ENCODE measurements at regions not wholly inside any gene's neighbourhood (a gene's known extent, or its start where the extent isn't known, plus 50 kb on each side); places are given as distances from the start of the nearest gene placed in this dataset.
"Not testable (repeated sequence)": the region's sequence is repeated elsewhere in the genome, so short reads cannot be mapped to it uniquely, and the experiment has no call there.

DNA sequence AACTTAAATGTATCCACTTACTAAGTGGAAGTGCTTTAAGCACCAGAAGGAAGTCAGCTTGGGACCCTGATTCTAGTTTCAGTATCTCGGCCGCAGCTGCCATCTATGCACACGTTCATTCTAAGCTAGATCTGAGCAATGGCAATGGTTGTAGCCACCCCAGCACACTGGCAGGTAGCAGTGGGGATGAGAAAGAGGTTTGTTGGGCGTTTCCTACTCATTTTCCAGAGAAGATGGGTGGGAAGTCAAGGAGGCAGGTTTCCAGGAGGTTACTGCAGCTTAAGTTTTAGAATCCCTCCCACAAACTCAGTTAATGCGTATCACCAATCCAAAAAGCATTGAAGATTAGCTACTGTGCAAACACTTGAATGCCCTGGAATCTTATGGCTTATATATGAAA lies 114.2 kb upstream of the TSC22D1 start:
- Histone ChIP-seq H3K4me3 (ENCODE audit: extremely low read depth, insufficient read depth, low read length, poor library complexity, severe bottlenecking) (no peak overlapping the region), H3K4me1 (ENCODE audit: control insufficient read depth, insufficient read depth, low read length, poor library complexity, severe bottlenecking) (no peaks in the 10 kb centered on the region), H3K27ac (ENCODE audit: low read depth, low read length, severe bottlenecking) (no peak overlapping the region), H3K9me3 (ENCODE audit: control insufficient read depth, low read length) (peaks cover 7% of the 10 kb centered on the region), H3K36me3 (ENCODE audit: control insufficient read depth, insufficient read depth, low read length) (no peaks in the 10 kb centered on the region)
- WGBS, 2 experiments (ENCODE audit: insufficient coverage in 2 of 2), result 89 to 94% methylated on average over 3 of the region's 5 CpGs

GRCh38 chr13:44688652-44689051 lies 112.5 kb upstream of the TSC22D1 start:
- no peaks in the 10 kb centered on the region for H3K36me3 ChIP-seq (ENCODE audit: control insufficient read depth, insufficient read depth, low read length)
- H3K4me3 ChIP-seq (ENCODE audit: extremely low read depth, insufficient read depth, low read length, poor library complexity, severe bottlenecking), result no peak overlapping the region
- H3K27ac ChIP-seq (ENCODE audit: low read depth, low read length, severe bottlenecking), result no peak overlapping the region
- H3K4me1 ChIP-seq (ENCODE audit: control insufficient read depth, insufficient read depth, low read length, poor library complexity, severe bottlenecking), result no peaks in the 10 kb centered on the region
- H3K9me3 ChIP-seq (ENCODE audit: control insufficient read depth, low read length), result peaks cover 7% of the 10 kb centered on the region

- H3K9me3 ChIP-seq (ENCODE audit: control insufficient read depth, low read length), result peaks cover 7% of the 10 kb centered on the region
- no peak overlapping the region for H3K27ac ChIP-seq (ENCODE audit: low read depth, low read length, severe bottlenecking)
- 93 to 97% methylated on average over 4 of the region's 4 CpGs for WGBS, 2 experiments (ENCODE audit: insufficient coverage in 2 of 2)
- H3K4me3 ChIP-seq (ENCODE audit: extremely low read depth, insufficient read depth, low read length, poor library complexity, severe bottlenecking), result no peak overlapping the region
- no peaks in the 10 kb centered on the region for H3K4me1 ChIP-seq (ENCODE audit: control insufficient read depth, insufficient read depth, low read length, poor library complexity, severe bottlenecking)
- no peaks in the 10 kb centered on the region for H3K36me3 ChIP-seq (ENCODE audit: control insufficient read depth, insufficient read depth, low read length)
These were observed 110.4 kb upstream of the TSC22D1 start for GRCh38 chr13:44686531-44686934.

DNA sequence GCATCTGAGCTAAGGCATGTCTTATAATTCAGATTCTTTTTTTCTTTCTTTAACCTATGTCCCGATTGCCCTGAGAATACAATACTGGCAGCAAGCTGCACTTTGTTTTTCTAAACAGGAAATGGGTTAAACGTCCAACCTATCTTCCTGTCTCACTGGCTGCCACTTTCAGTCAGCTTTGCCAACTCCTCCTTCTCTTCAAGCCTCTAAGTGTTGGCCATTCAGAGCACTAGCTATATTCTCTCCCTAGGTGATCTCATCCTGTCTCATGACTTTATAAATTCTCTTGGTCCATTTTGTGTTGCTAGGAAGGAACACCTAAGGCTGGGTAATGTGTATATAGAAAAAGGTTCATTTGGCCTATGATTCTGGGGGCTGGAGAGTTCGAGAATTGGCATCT lies 109.5 kb upstream of the TSC22D1 start:
- Histone ChIP-seq H3K9me3 (ENCODE audit: control insufficient read depth, low read length) (peaks cover 7% of the 10 kb centered on the region), H3K4me1 (ENCODE audit: control insufficient read depth, insufficient read depth, low read length, poor library complexity, severe bottlenecking) (no peaks in the 10 kb centered on the region), H3K36me3 (ENCODE audit: control insufficient read depth, insufficient read depth, low read length) (no peaks in the 10 kb centered on the region), H3K4me3 (ENCODE audit: extremely low read depth, insufficient read depth, low read length, poor library complexity, severe bottlenecking) (no peak overlapping the region), H3K27ac (ENCODE audit: low read depth, low read length, severe bottlenecking) (no peak overlapping the region)
- WGBS, 2 experiments (ENCODE audit: insufficient coverage in 2 of 2), result 68 to 88% methylated on average over 3 of the region's 3 CpGs

DNA sequence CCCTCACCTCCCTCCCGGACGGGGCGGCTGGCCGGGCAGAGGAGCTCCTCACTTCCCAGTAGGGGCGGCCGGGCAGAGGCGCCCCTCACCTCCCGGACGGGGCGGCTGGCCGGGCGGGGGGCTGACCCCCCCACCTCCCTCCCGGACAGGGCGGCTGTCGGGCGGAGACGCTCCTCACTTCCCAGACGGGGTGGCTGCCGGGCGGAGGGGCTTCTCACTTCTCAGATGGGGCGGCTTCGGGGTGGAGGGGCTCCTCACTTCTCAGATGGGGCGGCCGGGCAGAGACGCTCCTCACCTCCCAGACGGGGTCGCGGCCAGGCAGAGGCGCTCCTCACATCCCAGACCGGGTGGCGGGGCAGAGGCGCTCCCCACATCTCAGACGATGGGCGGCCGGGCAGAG lies 106.3 kb upstream of the TSC22D1 start:
- not testable (repeated sequence) for H3K9me3 ChIP-seq (ENCODE audit: control insufficient read depth, low read length); H3K4me3 ChIP-seq (ENCODE audit: extremely low read depth, insufficient read depth, low read length, poor library complexity, severe bottlenecking); H3K27ac ChIP-seq (ENCODE audit: low read depth, low read length, severe bottlenecking); H3K36me3 ChIP-seq (ENCODE audit: control insufficient read depth, insufficient read depth, low read length); H3K4me1 ChIP-seq (ENCODE audit: control insufficient read depth, insufficient read depth, low read length, poor library complexity, severe bottlenecking)
- 95 to 98% methylated on average over 11 to 13 of the region's 35 CpGs for WGBS, 2 experiments (ENCODE audit: insufficient coverage in 2 of 2)

- Histone ChIP-seq H3K9me3 (ENCODE audit: control insufficient read depth, low read length) (no peaks in the 10 kb centered on the region), H3K27ac (ENCODE audit: low read depth, low read length, severe bottlenecking) (no peak overlapping the region), H3K36me3 (ENCODE audit: control insufficient read depth, insufficient read depth, low read length) (no peaks in the 10 kb centered on the region), H3K4me3 (ENCODE audit: extremely low read depth, insufficient read depth, low read length, poor library complexity, severe bottlenecking) (no peak overlapping the region), H3K4me1 (ENCODE audit: control insufficient read depth, insufficient read depth, low read length, poor library complexity, severe bottlenecking) (no peaks in the 10 kb centered on the region)
These were observed 104.7 kb upstream of the TSC22D1 start for GRCh38 chr13:44680746-44681355.

DNA sequence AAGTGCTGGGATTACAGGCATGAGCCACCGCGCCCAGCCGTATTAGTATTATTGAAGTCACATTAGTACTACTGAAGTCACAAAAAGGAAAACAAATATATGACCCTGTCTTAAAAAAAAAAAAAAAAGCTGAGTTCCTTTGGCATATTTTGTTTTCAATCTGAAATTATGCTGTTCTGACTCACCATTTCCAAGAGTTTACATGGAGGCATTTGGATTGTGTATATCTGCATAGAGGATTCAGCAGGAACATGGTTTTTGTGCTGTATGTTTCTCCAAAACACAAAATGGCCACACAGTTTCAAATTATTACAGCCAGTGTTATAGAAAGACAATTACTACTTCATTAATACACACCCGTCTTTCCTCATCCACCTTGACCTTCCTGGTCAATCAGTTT lies 103.5 kb upstream of the TSC22D1 start:
- H3K4me3 ChIP-seq (ENCODE audit: extremely low read depth, insufficient read depth, low read length, poor library complexity, severe bottlenecking), result no peak overlapping the region
- no peaks in the 10 kb centered on the region for H3K36me3 ChIP-seq (ENCODE audit: control insufficient read depth, insufficient read depth, low read length)
- no peak overlapping the region for H3K27ac ChIP-seq (ENCODE audit: low read depth, low read length, severe bottlenecking)
- H3K4me1 ChIP-seq (ENCODE audit: control insufficient read depth, insufficient read depth, low read length, poor library complexity, severe bottlenecking), result no peaks in the 10 kb centered on the region
- WGBS, 2 experiments (ENCODE audit: insufficient coverage in 2 of 2), result 80% methylated on average over 1 of the region's 4 CpGs; no CpG with 5 or more reads in 1 of the 2 experiments
- no peaks in the 10 kb centered on the region for H3K9me3 ChIP-seq (ENCODE audit: control insufficient read depth, low read length)

GRCh38 chr13:44678197-44678596 lies 102.1 kb upstream of the TSC22D1 start:
- Histone ChIP-seq H3K4me1 (ENCODE audit: control insufficient read depth, insufficient read depth, low read length, poor library complexity, severe bottlenecking) (no peaks in the 10 kb centered on the region), H3K4me3 (ENCODE audit: extremely low read depth, insufficient read depth, low read length, poor library complexity, severe bottlenecking) (no peak overlapping the region), H3K27ac (ENCODE audit: low read depth, low read length, severe bottlenecking) (no peak overlapping the region), H3K36me3 (ENCODE audit: control insufficient read depth, insufficient read depth, low read length) (no peaks in the 10 kb centered on the region), H3K9me3 (ENCODE audit: control insufficient read depth, low read length) (no peaks in the 10 kb centered on the region)
- 87 to 89% methylated on average over 6 of the region's 6 CpGs for WGBS, 2 experiments (ENCODE audit: insufficient coverage in 2 of 2)

GRCh38 chr13:44676534-44676933 lies 100.4 kb upstream of the TSC22D1 start:
- 84 to 100% methylated on average over 2 to 3 of the region's 3 CpGs for WGBS, 2 experiments (ENCODE audit: insufficient coverage in 2 of 2)
- no peaks in the 10 kb centered on the region for H3K36me3 ChIP-seq (ENCODE audit: control insufficient read depth, insufficient read depth, low read length)
- no peaks in the 10 kb centered on the region for H3K9me3 ChIP-seq (ENCODE audit: control insufficient read depth, low read length)
- H3K4me3 ChIP-seq (ENCODE audit: extremely low read depth, insufficient read depth, low read length, poor library complexity, severe bottlenecking), result no peak overlapping the region
- H3K4me1 ChIP-seq (ENCODE audit: control insufficient read depth, insufficient read depth, low read length, poor library complexity, severe bottlenecking), result no peaks in the 10 kb centered on the region
- no peak overlapping the region for H3K27ac ChIP-seq (ENCODE audit: low read depth, low read length, severe bottlenecking)

GRCh38 chr13:44669534-44669933 lies 93.4 kb upstream of the TSC22D1 start:
- Histone ChIP-seq H3K27ac (ENCODE audit: low read depth, low read length, severe bottlenecking) (no peak overlapping the region), H3K36me3 (ENCODE audit: control insufficient read depth, insufficient read depth, low read length) (no peaks in the 10 kb centered on the region)
- 99 to 100% methylated on average over 4 of the region's 4 CpGs for WGBS, 2 experiments (ENCODE audit: insufficient coverage in 2 of 2)

DNA sequence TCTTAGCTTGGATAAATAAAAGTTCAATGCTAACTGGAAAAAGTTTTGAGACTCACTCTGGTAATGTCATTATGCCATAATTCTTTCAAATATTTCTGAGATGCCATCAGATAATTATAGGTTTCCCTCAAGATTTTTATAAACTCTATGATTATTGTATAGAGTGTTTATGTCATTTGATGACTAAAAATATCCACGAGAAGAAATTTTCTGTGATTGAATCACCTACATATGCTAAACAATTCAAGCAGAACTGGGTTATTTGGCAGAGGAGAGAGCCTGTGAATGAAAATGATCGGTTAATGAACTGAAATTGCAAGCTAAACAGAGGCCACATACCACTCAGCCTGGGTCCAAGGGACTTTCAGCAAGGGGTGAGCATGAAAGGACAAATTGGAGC lies 92.6 kb upstream of the TSC22D1 start:
- Histone ChIP-seq H3K27ac (ENCODE audit: low read depth, low read length, severe bottlenecking) (no peak overlapping the region), H3K4me3 (ENCODE audit: extremely low read depth, insufficient read depth, low read length, poor library complexity, severe bottlenecking) (no peak overlapping the region), H3K9me3 (ENCODE audit: control insufficient read depth, low read length) (peaks cover 3% of the 10 kb centered on the region), H3K4me1 (ENCODE audit: control insufficient read depth, insufficient read depth, low read length, poor library complexity, severe bottlenecking) (no peaks in the 10 kb centered on the region), H3K36me3 (ENCODE audit: control insufficient read depth, insufficient read depth, low read length) (no peaks in the 10 kb centered on the region)
- 100% methylated on average over 1 of the region's 2 CpGs; no CpG with 5 or more reads in 1 of the 2 experiments for WGBS, 2 experiments (ENCODE audit: insufficient coverage in 2 of 2)

More at GRCh38 chr13:44669534-44669933, 93.4 kb upstream of the TSC22D1 start:
- H3K4me1 ChIP-seq (ENCODE audit: control insufficient read depth, insufficient read depth, low read length, poor library complexity, severe bottlenecking), result no peaks in the 10 kb centered on the region
- no peak overlapping the region for H3K4me3 ChIP-seq (ENCODE audit: extremely low read depth, insufficient read depth, low read length, poor library complexity, severe bottlenecking)
- peaks cover 3% of the 10 kb centered on the region for H3K9me3 ChIP-seq (ENCODE audit: control insufficient read depth, low read length)

Data from mesodermal cell (in vitro differentiated cells).